ENCODE measurements at regions not wholly inside any gene's neighbourhood (a gene's known extent, or its start where the extent isn't known, plus 50 kb on each side); places are given as distances from the start of the nearest gene placed in this dataset.

GRCh38 chr1:14318830-14319229 lies 279.7 kb upstream of the KAZN start:
- DNase-seq, result no peak

- no peak for DNase-seq
Observed at GRCh38 chr1:14320518-14320917, 278.0 kb upstream of the KAZN start.

GRCh38 chr1:14320986-14321385 lies 277.5 kb upstream of the KAZN start:
- no peak for DNase-seq

DNA sequence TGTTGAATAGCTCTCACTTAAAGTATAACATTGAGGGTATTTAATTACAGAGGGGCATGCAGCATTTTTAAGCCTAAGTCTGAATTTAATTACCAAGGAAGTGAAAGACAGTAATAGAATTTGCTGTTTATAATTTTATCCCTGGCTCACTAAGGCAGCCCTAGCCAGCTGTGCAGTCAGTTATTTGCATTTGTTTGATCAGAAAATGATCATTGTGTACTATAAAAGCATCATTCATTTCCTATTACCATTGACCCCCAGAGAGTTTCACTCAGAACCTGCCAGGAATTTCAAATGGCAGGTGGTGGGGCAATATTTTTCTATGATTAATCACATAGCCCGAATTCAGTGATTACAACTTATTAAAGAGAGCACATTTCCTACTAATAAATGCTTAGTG lies 277.1 kb upstream of the KAZN start:
- DNase-seq, result no peak

GRCh38 chr1:14323568-14324247 lies 274.8 kb upstream of the KAZN start:
- no peak for DNase-seq

- no peak for DNase-seq
Observed at GRCh38 chr1:14324248-14324630, 274.2 kb upstream of the KAZN start.

GRCh38 chr1:14326857-14327256 lies 271.6 kb upstream of the KAZN start:
- DNase-seq, result no peak

GRCh38 chr1:14328685-14329084 lies 269.8 kb upstream of the KAZN start:
- no peak for DNase-seq

DNA sequence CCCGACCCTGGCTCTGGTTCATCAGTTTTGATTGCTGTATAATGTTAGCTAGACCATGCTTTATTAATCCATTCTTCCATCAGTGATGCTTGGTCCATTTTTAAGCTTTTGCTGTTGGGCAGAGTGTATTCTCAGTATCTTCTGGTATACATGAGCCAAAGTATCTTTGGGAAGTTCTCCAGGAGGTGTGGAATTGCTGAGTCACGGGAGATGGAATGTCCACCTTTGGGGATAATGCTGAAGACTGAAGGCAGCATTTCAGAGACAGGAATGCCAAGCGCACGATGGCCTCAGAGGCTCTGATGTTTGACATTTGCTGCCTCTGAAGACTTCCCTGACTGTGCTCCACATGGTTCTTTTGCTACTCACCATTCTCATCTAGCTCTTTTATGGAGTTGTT lies 266.3 kb upstream of the KAZN start:
- DNase-seq, result no peak

DNA sequence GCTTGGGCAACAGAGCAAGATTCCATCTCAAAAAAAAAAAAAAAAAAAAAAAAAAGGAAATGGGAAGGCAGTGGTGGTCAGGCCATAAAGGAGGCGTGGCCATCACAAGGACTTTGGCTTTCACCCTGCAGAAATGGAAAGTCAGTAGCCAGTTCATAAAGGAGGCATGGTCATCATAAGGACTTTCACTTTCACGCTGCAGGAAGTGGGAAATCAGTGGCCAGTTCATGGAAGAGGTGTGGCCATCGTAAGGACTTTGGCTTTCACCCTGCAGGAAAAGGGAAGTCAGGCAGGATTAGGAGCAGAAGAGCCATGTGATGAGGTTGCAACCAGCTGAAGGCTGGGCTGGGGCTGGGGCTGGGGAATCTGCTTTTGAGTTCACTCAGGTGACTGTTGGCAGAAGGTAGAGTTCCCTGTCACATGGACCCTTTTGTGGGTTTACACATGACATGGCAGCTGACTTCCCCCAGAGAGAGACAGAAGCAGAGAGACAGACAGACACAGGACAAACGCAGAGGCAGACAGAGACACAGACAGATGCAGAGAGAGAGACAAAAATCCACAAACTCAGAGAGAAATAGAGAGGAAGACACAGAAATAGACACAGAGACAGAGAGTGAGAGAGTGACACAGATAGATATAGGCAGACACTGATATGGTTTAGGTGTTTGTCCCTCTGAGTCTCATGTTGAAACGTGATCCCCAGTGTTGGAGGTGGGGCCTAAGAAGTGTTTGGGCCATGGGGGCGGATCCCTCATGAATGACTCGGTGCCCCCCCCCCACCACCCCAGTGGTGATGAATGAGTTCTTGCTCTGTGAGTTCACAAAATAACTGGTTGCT lies 263.9 kb upstream of the KAZN start:
- no peak for DNase-seq

- DNase-seq, result no peak
Observed at GRCh38 chr1:14338509-14338908, 260.0 kb upstream of the KAZN start.

DNA sequence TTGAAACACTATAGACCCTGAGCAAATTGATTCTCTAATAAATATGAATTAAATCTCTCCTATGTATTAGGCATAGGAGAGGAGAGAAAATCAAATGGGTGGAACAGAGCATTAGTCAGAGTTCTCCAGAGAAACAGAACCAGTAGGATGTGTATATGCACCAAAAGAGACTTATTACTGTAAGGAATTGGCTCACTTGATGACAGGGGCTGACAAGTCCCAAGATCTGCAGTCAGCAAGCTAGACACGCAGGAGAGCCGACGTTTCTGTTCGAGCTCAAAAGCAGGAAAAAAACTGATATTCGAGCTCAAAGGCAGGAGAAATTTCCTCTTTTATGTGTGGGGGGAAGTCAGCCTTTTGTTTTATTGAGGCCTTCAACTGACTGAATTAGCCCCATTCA lies 259.2 kb upstream of the KAZN start:
- no peak for DNase-seq

- no peak for DNase-seq
Observed at GRCh38 chr1:14340002-14340785, 258.3 kb upstream of the KAZN start.

DNA sequence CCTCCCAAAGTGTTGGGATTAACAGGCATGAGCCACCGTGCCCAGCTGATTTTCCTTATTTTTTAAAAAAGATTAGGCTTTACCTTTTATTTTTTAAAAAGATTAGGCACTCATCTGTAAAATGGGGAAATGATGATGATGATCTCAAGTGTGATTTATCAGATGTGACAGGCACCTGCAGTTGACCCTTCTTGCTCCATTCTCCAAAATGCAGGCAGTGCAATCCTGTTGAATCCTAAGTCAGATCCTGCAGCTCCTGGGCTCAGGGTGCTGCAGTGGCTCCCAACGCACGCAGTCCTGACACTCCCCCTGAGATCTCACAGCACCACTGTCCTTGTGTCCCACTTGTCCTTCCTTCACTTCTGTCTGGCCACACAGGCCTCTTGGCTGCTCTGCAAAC lies 257.3 kb upstream of the KAZN start:
- no peak for DNase-seq

- DNase-seq, result no peak
Observed at GRCh38 chr1:14345946-14346550, 252.4 kb upstream of the KAZN start.

GRCh38 chr1:14347186-14347585 lies 251.3 kb upstream of the KAZN start:
- DNase-seq, result no peak

GRCh38 chr1:14347776-14348175 lies 250.7 kb upstream of the KAZN start:
- no peak for DNase-seq

GRCh38 chr1:14350197-14350596 lies 248.3 kb upstream of the KAZN start:
- DNase-seq, result no peak

DNA sequence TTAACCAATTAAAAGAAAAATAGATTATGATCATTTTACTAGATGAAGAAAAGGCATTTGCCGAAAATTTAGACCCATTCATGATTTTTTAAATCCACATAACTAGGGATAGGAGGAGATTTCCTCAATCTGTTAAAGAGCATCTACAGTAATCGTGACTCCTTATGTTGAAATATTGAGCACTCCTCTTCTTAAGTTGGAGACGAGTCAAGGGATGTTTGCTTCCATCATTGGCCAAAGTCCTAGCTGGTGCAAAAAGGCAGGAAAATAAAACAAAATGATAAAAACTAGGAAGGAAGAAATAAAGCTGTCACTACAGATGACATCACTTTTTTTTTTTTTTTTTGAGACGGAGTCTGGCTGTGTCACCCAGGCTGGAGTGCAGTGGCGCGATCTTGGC lies 245.6 kb upstream of the KAZN start:
- DNase-seq, result no peak

DNA sequence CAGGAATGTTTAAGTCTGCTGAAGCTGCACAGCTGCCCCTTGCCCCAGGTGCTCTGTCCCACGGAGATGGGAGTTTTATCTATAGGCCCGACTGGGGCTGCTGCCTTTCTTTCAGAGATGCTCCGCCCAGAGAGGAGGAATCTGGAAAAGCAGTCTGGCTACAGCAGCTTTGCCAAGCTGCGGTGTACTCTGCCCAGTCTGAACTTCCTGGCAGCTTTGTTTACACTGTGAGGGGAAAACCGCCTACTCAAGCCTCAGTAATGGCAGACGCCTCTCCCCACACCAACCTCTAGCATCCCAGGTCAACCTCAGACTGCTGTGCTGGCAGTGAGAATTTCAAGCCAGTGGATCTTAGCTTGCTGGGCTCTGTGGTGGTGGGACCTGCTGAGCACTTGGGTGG lies 237.5 kb upstream of the KAZN start:
- peak in 1 of 2 experiments; percentile 13 for DNase-seq

- DNase-seq, result no peak
Observed at GRCh38 chr1:14362331-14362730, 236.2 kb upstream of the KAZN start.

- no peak for DNase-seq
Observed at GRCh38 chr1:14363036-14363590, 235.4 kb upstream of the KAZN start.

Measured in NCI-H446 (cell line).